ENCODE measurements at regions not wholly inside any gene's neighbourhood (a gene's known extent, or its start where the extent isn't known, plus 50 kb on each side); places are given as distances from the start of the nearest gene placed in this dataset.
"Not testable (repeated sequence)": the region's sequence is repeated elsewhere in the genome, so short reads cannot be mapped to it uniquely, and the experiment has no call there.

DNA sequence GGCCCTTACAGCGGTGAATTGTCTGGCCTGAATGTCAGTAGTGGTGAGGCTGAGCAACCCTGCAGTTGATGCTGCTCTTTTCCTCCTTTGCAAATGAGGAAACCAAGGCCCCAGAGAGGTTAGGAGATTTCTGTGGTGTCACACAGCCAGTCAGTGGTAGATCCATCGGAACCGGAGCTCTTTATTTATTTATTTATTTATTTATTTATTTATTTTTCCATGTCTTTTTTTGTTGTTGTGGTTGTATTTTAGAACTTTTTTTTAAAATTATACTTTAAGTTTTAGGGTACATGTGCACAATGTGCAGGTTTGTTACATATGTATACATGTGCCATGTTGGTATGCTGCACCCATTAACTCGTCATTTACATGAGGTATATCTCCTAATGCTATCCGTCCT is 368.4 kb upstream of the CLINT1 start:
- TF ChIP-seq, protein P1, sequence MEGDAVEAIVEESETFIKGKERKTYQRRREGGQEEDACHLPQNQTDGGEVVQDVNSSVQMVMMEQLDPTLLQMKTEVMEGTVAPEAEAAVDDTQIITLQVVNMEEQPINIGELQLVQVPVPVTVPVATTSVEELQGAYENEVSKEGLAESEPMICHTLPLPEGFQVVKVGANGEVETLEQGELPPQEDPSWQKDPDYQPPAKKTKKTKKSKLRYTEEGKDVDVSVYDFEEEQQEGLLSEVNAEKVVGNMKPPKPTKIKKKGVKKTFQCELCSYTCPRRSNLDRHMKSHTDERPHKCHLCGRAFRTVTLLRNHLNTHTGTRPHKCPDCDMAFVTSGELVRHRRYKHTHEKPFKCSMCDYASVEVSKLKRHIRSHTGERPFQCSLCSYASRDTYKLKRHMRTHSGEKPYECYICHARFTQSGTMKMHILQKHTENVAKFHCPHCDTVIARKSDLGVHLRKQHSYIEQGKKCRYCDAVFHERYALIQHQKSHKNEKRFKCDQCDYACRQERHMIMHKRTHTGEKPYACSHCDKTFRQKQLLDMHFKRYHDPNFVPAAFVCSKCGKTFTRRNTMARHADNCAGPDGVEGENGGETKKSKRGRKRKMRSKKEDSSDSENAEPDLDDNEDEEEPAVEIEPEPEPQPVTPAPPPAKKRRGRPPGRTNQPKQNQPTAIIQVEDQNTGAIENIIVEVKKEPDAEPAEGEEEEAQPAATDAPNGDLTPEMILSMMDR (IDR thresholded peaks at IDR 0.05; ENCODE audit: low read length) = not testable (repeated sequence)
- TF ChIP-seq EZH2 (IDR thresholded peaks at IDR 0.05; ENCODE audit: borderline replicate concordance, low read length) = not testable (repeated sequence)
